ENCODE measurements at regions not wholly inside any gene's neighbourhood (a gene's known extent, or its start where the extent isn't known, plus 50 kb on each side); places are given as distances from the start of the nearest gene placed in this dataset.

DNA sequence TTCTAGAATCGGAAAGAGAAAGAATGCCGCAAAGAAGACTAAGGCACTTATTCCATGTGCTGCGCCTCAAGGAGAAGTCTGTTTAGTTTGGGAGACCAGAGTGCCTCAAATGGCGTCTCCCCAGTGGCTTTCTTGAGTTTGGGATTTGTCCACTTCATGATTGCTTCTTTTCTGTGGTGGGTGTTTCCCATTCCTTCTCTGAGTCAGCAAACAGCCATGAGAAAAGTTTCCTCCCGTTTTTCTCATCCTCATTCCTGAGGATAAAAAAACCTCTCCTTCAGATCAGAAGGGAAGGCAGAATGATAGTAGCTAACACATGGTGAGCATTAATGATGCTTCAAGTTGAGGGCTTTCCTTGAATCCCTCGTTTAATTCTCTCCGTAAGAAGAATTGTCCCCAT, 275.9 kb upstream of the WWC1 start:
- H3K27ac ChIP-seq = no peak overlapping the region
- no peak overlapping the region for H3K4me3 ChIP-seq
- H3K27me3 ChIP-seq = no peaks in the 10 kb centered on the region
- peak in 1 of 2 donors; percentile 29 for DNase-seq (ENCODE audit: low read depth in 1 of 2, low spot score in 1 of 2)
- TF ChIP-seq, protein P1, sequence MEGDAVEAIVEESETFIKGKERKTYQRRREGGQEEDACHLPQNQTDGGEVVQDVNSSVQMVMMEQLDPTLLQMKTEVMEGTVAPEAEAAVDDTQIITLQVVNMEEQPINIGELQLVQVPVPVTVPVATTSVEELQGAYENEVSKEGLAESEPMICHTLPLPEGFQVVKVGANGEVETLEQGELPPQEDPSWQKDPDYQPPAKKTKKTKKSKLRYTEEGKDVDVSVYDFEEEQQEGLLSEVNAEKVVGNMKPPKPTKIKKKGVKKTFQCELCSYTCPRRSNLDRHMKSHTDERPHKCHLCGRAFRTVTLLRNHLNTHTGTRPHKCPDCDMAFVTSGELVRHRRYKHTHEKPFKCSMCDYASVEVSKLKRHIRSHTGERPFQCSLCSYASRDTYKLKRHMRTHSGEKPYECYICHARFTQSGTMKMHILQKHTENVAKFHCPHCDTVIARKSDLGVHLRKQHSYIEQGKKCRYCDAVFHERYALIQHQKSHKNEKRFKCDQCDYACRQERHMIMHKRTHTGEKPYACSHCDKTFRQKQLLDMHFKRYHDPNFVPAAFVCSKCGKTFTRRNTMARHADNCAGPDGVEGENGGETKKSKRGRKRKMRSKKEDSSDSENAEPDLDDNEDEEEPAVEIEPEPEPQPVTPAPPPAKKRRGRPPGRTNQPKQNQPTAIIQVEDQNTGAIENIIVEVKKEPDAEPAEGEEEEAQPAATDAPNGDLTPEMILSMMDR (IDR thresholded peaks at IDR 0.05; ENCODE audit: low read depth, low read length) = no peak
- H3K36me3 ChIP-seq = no peaks in the 10 kb centered on the region
- peaks cover 3% of the 10 kb centered on the region for H3K4me1 ChIP-seq (ENCODE audit: low read depth)
- H3K9me3 ChIP-seq (ENCODE audit: low read depth) = no peaks in the 10 kb centered on the region

DNA sequence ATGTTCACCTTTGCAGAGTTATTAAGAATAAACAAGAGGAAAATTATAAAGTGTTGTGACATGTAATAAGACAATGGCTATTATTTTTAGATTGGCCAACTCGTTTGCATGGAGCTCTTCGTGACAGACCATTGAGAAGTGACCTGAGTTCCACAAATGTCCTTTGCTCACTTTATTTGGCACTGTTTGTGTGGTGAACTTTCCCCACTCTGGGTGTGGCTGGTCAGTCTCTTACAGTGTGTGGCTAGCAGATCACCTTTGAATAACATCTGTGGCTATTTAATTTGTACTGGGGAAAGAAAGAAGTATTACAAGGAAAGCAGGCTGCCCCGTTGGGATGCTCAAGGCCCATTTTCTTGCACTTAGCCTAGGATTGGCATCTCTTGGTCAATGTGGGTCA, 274.1 kb upstream of the WWC1 start:
- Histone ChIP-seq H3K4me1 (ENCODE audit: low read depth) (peaks cover under 1% of the 10 kb centered on the region), H3K36me3 (no peaks in the 10 kb centered on the region), H3K27ac (no peak overlapping the region), H3K9me3 (ENCODE audit: low read depth) (no peaks in the 10 kb centered on the region), H3K27me3 (no peaks in the 10 kb centered on the region), H3K4me3 (no peak overlapping the region)
- TF ChIP-seq, protein P1 (IDR thresholded peaks at IDR 0.05; ENCODE audit: low read depth, low read length) = no peak
- DNase-seq (ENCODE audit: low read depth in 1 of 2, low spot score in 1 of 2) = no peak

DNA sequence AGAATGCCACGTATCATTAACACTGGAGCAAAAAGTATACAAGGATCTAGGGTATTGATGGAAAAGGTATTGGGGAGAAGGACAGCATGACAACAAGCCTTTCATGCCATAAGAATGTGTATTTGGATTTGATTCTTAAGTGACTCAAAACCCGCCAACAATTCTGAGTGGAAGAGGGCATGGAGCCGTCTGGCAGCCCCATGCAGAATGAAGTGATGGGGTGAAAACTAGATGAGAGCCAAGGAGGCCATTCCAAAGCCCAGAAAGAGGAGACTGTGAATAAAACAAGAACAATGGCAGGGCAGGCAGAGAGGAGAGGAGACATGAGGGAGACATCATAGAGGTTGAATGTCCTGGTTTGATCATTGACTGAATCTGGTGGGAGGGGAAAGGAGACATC, 272.3 kb upstream of the WWC1 start:
- TF ChIP-seq, protein P1 (IDR thresholded peaks at IDR 0.05; ENCODE audit: low read depth, low read length) = no peak
- Histone ChIP-seq H3K4me1 (ENCODE audit: low read depth) (no peaks in the 10 kb centered on the region), H3K36me3 (no peaks in the 10 kb centered on the region), H3K9me3 (ENCODE audit: low read depth) (no peaks in the 10 kb centered on the region), H3K4me3 (no peak overlapping the region), H3K27ac (no peak overlapping the region), H3K27me3 (no peaks in the 10 kb centered on the region)
- no peak for DNase-seq (ENCODE audit: low read depth in 1 of 2, low spot score in 1 of 2)

DNA sequence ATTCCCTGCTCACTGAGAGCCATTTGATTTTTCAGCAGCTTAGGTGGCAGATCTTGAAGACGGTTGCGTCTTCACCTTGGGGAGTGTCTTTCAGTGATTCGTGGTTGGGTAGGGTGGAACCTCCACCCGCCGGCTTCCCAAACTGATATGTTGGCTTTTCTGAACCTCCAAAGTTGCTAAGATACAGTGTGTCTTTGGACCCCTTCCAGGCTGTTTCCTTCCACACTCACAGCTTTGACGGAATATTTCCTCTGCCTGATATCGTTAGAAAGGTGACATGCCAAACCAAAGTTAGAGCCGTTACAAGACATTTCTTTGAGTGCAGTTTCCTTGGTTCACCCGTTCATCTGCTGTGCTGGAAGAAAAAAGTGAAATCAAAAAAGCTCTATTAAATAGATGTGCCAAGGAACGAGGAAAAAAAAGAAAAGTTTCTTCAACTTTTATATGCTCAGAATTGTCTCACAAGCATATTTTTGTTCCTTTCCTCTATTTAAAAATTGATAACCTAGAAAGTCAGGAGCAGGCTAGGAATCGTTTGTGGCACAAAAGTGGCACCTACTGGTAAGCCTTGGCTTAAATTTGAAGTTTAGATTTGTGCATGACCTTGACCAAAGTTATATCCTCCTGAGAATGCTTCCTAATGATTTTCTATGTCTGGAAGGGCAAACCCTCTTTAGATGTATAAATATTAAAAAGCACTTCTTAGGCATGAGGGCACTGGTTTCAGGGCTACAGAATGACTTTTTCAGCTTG, 270.7 kb upstream of the WWC1 start:
- Histone ChIP-seq H3K36me3 (no peaks in the 10 kb centered on the region), H3K4me1 (ENCODE audit: low read depth) (no peaks in the 10 kb centered on the region), H3K9me3 (ENCODE audit: low read depth) (no peaks in the 10 kb centered on the region), H3K27me3 (no peaks in the 10 kb centered on the region), H3K4me3 (no peak overlapping the region), H3K27ac (no peak overlapping the region)
- TF ChIP-seq, protein P1 (IDR thresholded peaks at IDR 0.05; ENCODE audit: low read depth, low read length) = peak; percentile 51
- DNase-seq (ENCODE audit: low read depth in 1 of 2, low spot score in 1 of 2) = peak in 1 of 2 donors; percentile 60

DNA sequence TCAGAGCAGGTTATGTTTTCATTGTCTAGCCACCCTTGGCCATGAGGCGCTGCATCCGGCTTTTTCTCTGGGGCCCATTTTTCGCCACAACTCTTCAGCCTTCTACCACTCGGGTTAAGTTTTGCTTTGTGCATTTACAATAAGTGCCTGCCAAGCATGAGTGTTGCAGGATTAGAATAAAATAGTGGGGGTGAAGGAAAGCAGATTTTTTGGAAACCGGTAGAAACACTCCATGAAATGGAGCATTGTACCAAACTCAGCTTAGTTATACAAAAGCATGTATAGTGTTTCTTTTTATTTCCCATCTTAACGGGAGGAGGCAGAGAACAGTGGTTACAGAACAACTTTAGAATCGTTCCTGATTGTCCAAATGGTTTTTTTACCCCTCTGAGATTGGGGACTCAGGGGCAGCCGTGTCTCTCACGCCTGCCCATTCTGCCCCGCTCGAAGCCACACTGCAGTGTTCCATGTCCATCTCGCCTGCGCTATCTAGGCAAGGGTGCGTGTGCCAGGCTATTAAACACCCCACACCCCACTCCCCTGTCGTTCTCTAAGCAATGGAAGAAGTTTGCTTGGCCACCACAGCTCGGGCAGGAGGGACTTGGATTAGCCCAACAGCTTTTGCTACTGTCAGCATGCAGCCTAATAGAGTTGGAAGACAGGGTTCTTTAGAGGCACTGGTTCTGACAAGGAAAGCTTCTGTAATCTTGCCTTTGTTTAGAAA, 268.8 kb upstream of the WWC1 start:
- Histone ChIP-seq H3K27me3 (no peaks in the 10 kb centered on the region), H3K9me3 (ENCODE audit: low read depth) (no peaks in the 10 kb centered on the region), H3K27ac (no peak overlapping the region), H3K4me1 (ENCODE audit: low read depth) (no peaks in the 10 kb centered on the region), H3K4me3 (no peak overlapping the region), H3K36me3 (no peaks in the 10 kb centered on the region)
- TF ChIP-seq, protein P1 (IDR thresholded peaks at IDR 0.05; ENCODE audit: low read depth, low read length) = no peak
- no peak for DNase-seq (ENCODE audit: low read depth in 1 of 2, low spot score in 1 of 2)

All from cardiac muscle cell (in vitro differentiated cells and primary cell).